T-cell (primary cell): ENCODE measurements at regions not wholly inside any gene's neighbourhood (a gene's known extent, or its start where the extent isn't known, plus 50 kb on each side); places are given as distances from the start of the nearest gene placed in this dataset.

Experiments
- ATAC-seq, 4 experiments: fragments of 200-7000 bp in 3 of 4; fragments of 150-1000 bp in 1 of 4; cut with Tn5 transposase; replicated peaks in 1 of 4; 1 replicate in 3 of 4; 2 replicates in 1 of 4; pipeline ENCODE4 v1.10.0; 2021; ENCODE audit warnings: moderate library complexity in 3 of 4, mild to moderate bottlenecking in 2 of 4, moderate number of reproducible peaks in 1 of 4
- CTCF ChIA-PET, 2 donors: fragments of 300-600 bp; sonication (Branson Sonifier 250); formaldehyde crosslinking; loops; one replicate each; lab custom pipeline; 2022; ENCODE audit warnings: antibody characterized with exemption in 2 of 2; lab: Charles Lee
- POLR2A ChIA-PET, 2 donors: fragments of 300-600 bp; sonication (Branson Sonifier 250); formaldehyde crosslinking; loops; one replicate each; lab custom pipeline; 2022; ENCODE audit warnings: antibody characterized with exemption in 2 of 2; lab: Charles Lee
- DNase-seq, 35 experiments: peaks; one replicate each; pipeline versions ENCODE4 v3.0.0 to v3.0.0-alpha.2; 2013 to 2023
- H3K27ac ChIP-seq: one replicate; pipeline ENCODE4 v1.5.1; 2013; ENCODE audit warnings: low read length
- H3K27me3 ChIP-seq, 2 experiments: replicated peaks in 1 of 2; 1 replicate in 1 of 2; 2 replicates in 1 of 2; pipeline versions ENCODE4 v1.6.1 to v1.7.0; 2013; ENCODE audit warnings: low read length in 1 of 2, mixed read lengths in 1 of 2; ENCODE audit not compliant: control insufficient read depth in 2 of 2, insufficient read depth in 2 of 2; ENCODE audit errors: extremely low read depth in 1 of 2
- H3K36me3 ChIP-seq, 2 donors: 1 replicate in 1 of 2; 2 replicates in 1 of 2; pipeline versions ENCODE4 v1.6.1 to v1.7.0; 2013; ENCODE audit warnings: low read length in 1 of 2; ENCODE audit not compliant: control insufficient read depth in 2 of 2, insufficient read depth in 1 of 2; ENCODE audit errors: extremely low read depth in 1 of 2
- H3K4me1 ChIP-seq, 2 experiments: 1 replicate in 1 of 2; 2 replicates in 1 of 2; pipeline versions ENCODE4 v1.6.1 to v1.7.0; 2013; ENCODE audit warnings: low read length in 2 of 2, mixed read lengths in 1 of 2; ENCODE audit not compliant: insufficient read depth in 2 of 2, control insufficient read depth in 1 of 2; ENCODE audit errors: extremely low read depth in 1 of 2
- H3K4me3 ChIP-seq, 2 donors: 1 replicate in 1 of 2; 2 replicates in 1 of 2; pipeline versions ENCODE4 v1.5.1 to v1.7.0; 2013; ENCODE audit warnings: mild to moderate bottlenecking in 2 of 2, low read length in 1 of 2, moderate library complexity in 1 of 2; ENCODE audit not compliant: control insufficient read depth in 1 of 2; ENCODE audit errors: extremely low read depth in 1 of 2
- H3K9me3 ChIP-seq: 2 replicates; pipeline ENCODE4 v1.7.0; 2013
- H3K27ac Mint-ChIP-seq, 2 donors: one replicate each; pipeline ENCODE4 v1.8.0; 2020 to 2021; ENCODE audit warnings: mild to moderate bottlenecking in 2 of 2, mixed read lengths in 2 of 2
- H3K27me3 Mint-ChIP-seq, 2 donors: one replicate each; pipeline ENCODE4 v1.8.0; 2021 to 2022; ENCODE audit warnings: mixed read lengths in 2 of 2
- H3K36me3 Mint-ChIP-seq: one replicate; pipeline ENCODE4 v1.8.0; 2021; ENCODE audit warnings: mixed read lengths
- H3K4me1 Mint-ChIP-seq, 3 donors: one replicate each; pipeline ENCODE4 v1.8.0; 2020 to 2022; ENCODE audit warnings: mixed read lengths in 3 of 3, mild to moderate bottlenecking in 1 of 3
- H3K4me3 Mint-ChIP-seq, 3 donors: one replicate each; pipeline ENCODE4 v1.8.0; 2020 to 2022; ENCODE audit warnings: mild to moderate bottlenecking in 3 of 3, mixed read lengths in 3 of 3, moderate library complexity in 3 of 3
- H3K9me3 Mint-ChIP-seq, 3 donors: one replicate each; pipeline ENCODE4 v1.8.0; 2020 to 2022; ENCODE audit warnings: mixed read lengths in 3 of 3
- WGBS: methylation state at CpG from one replicate; pipeline ENCODE4 v1.1.5; 2013; ENCODE audit warnings: missing lambda C conversion rate; ENCODE audit not compliant: insufficient coverage; 5-methylcytosine and 5-hydroxymethylcytosine counted together

GRCh38 chr10:83193026-83193425 lies 946.3 kb upstream of the GHITM start:
- CTCF ChIA-PET: no interaction called here
- Mint-ChIP-seq H3K27me3 (no peaks in the 10 kb centered on the region), H3K36me3 (no peaks in the 10 kb centered on the region), H3K4me3 (no peak overlapping the region), H3K27ac (no peak overlapping the region), H3K4me1 (no peaks in the 10 kb centered on the region), H3K9me3 (peaks cover 0 to 7% (median under 1%) of the 10 kb centered on the region in 3 donors)
- Histone ChIP-seq H3K27me3 (no peaks in the 10 kb centered on the region), H3K27ac (no peak overlapping the region), H3K9me3 (no peaks in the 10 kb centered on the region), H3K4me3 (no peak overlapping the region), H3K4me1 (no peaks in the 10 kb centered on the region), H3K36me3 (no peaks in the 10 kb centered on the region)
- POLR2A ChIA-PET: no interaction called here
- no peak for ATAC-seq
- no CpG with 5 or more reads among the region's 4 CpGs for WGBS
- DNase-seq: no peak

GRCh38 chr10:83195021-83195420 lies 944.3 kb upstream of the GHITM start:
- no peaks in the 10 kb centered on the region for H3K27me3 ChIP-seq
- H3K27ac ChIP-seq: no peak overlapping the region
- Mint-ChIP-seq H3K4me3 (no peak overlapping the region), H3K27ac (no peak overlapping the region), H3K27me3 (no peaks in the 10 kb centered on the region), H3K36me3 (no peaks in the 10 kb centered on the region), H3K4me1 (no peaks in the 10 kb centered on the region), H3K9me3 (peaks cover 0 to 7% (median 4%) of the 10 kb centered on the region in 3 donors)
- H3K36me3 ChIP-seq: no peaks in the 10 kb centered on the region
- H3K4me3 ChIP-seq: no peak overlapping the region
- ATAC-seq (no peak), DNase-seq (no peak)
- no peaks in the 10 kb centered on the region for H3K9me3 ChIP-seq
- CTCF ChIA-PET: no interaction called here
- POLR2A ChIA-PET: no interaction called here
- WGBS: no CpG with 5 or more reads among the region's 3 CpGs
- H3K4me1 ChIP-seq: no peaks in the 10 kb centered on the region

GRCh38 chr10:83199374-83199773 lies 939.9 kb upstream of the GHITM start:
- no peaks in the 10 kb centered on the region for H3K27me3 ChIP-seq
- DNase-seq (no peak), ATAC-seq (no peak)
- H3K9me3 Mint-ChIP-seq: peaks cover 3 to 12% (median 8%) of the 10 kb centered on the region in 3 donors
- H3K4me1 ChIP-seq: no peaks in the 10 kb centered on the region
- ChIA-PET POLR2A (no interaction called here), CTCF (no interaction called here)
- H3K27ac ChIP-seq: no peak overlapping the region
- H3K9me3 ChIP-seq: no peaks in the 10 kb centered on the region
- H3K27ac Mint-ChIP-seq: no peak overlapping the region
- no CpG with 5 or more reads among the region's 1 CpG for WGBS
- H3K36me3 Mint-ChIP-seq: no peaks in the 10 kb centered on the region
- no peak overlapping the region for H3K4me3 Mint-ChIP-seq
- no peaks in the 10 kb centered on the region for H3K36me3 ChIP-seq
- no peaks in the 10 kb centered on the region for H3K4me1 Mint-ChIP-seq
- H3K27me3 Mint-ChIP-seq: no peaks in the 10 kb centered on the region
- H3K4me3 ChIP-seq: no peak overlapping the region

- Mint-ChIP-seq H3K4me1 (no peaks in the 10 kb centered on the region), H3K36me3 (no peaks in the 10 kb centered on the region), H3K27ac (no peak overlapping the region), H3K27me3 (no peaks in the 10 kb centered on the region), H3K4me3 (no peak overlapping the region), H3K9me3 (peaks cover 4 to 16% (median 5%) of the 10 kb centered on the region in 3 donors)
- H3K4me3 ChIP-seq: no peak overlapping the region
- CTCF ChIA-PET: no interaction called here
- H3K9me3 ChIP-seq: no peaks in the 10 kb centered on the region
- WGBS: no CpG with 5 or more reads among the region's 2 CpGs
- H3K36me3 ChIP-seq: no peaks in the 10 kb centered on the region
- DNase-seq (no peak), ATAC-seq (no peak)
- no peaks in the 10 kb centered on the region for H3K27me3 ChIP-seq
- no peak overlapping the region for H3K27ac ChIP-seq
- no peaks in the 10 kb centered on the region for H3K4me1 ChIP-seq
- POLR2A ChIA-PET: no interaction called here
These were observed 933.4 kb upstream of the GHITM start for GRCh38 chr10:83205861-83206260.

- Mint-ChIP-seq H3K4me1 (no peaks in the 10 kb centered on the region), H3K27me3 (no peaks in the 10 kb centered on the region), H3K4me3 (no peak overlapping the region), H3K36me3 (no peaks in the 10 kb centered on the region), H3K9me3 (peaks cover 0 to 10% (median 4%) of the 10 kb centered on the region in 3 donors), H3K27ac (no peak overlapping the region)
- no peak overlapping the region for H3K27ac ChIP-seq
- ChIA-PET CTCF (no interaction called here), POLR2A (no interaction called here)
- H3K9me3 ChIP-seq: no peaks in the 10 kb centered on the region
- ATAC-seq: no peak
- H3K27me3 ChIP-seq: no peaks in the 10 kb centered on the region
- 75% methylated on average over 2 of the region's 3 CpGs for WGBS
- H3K4me1 ChIP-seq: no peaks in the 10 kb centered on the region
- DNase-seq: no peak
- H3K4me3 ChIP-seq: no peak overlapping the region
- no peaks in the 10 kb centered on the region for H3K36me3 ChIP-seq
These were observed 926.5 kb upstream of the GHITM start for GRCh38 chr10:83212632-83213334.

GRCh38 chr10:83214136-83214535 lies 925.2 kb upstream of the GHITM start:
- Histone ChIP-seq H3K4me1 (no peaks in the 10 kb centered on the region), H3K4me3 (no peak overlapping the region), H3K9me3 (no peaks in the 10 kb centered on the region), H3K27me3 (no peaks in the 10 kb centered on the region), H3K27ac (no peak overlapping the region), H3K36me3 (no peaks in the 10 kb centered on the region)
- Mint-ChIP-seq H3K27me3 (no peaks in the 10 kb centered on the region), H3K9me3 (peaks cover 0 to 15% (median 6%) of the 10 kb centered on the region in 3 donors), H3K27ac (no peak overlapping the region), H3K36me3 (no peaks in the 10 kb centered on the region), H3K4me3 (no peak overlapping the region), H3K4me1 (no peaks in the 10 kb centered on the region)
- ATAC-seq (no peak), DNase-seq (no peak)
- 100% methylated on average over 1 of the region's 5 CpGs for WGBS
- POLR2A ChIA-PET: no interaction called here
- CTCF ChIA-PET: no interaction called here

GRCh38 chr10:83218205-83218604 lies 921.1 kb upstream of the GHITM start:
- no peaks in the 10 kb centered on the region for H3K27me3 Mint-ChIP-seq
- no peak overlapping the region for H3K4me3 Mint-ChIP-seq
- no peaks in the 10 kb centered on the region for H3K36me3 Mint-ChIP-seq

More at GRCh38 chr10:83218205-83218604, 921.1 kb upstream of the GHITM start:
- H3K27ac Mint-ChIP-seq: no peak overlapping the region
- POLR2A ChIA-PET: no interaction called here
- DNase-seq (no peak), ATAC-seq (no peak)
- no peak overlapping the region for H3K4me3 ChIP-seq
- no peaks in the 10 kb centered on the region for H3K4me1 Mint-ChIP-seq
- H3K9me3 ChIP-seq: no peaks in the 10 kb centered on the region
- H3K27ac ChIP-seq: no peak overlapping the region
- 86% methylated on average over 5 of the region's 5 CpGs for WGBS
- CTCF ChIA-PET: no interaction called here
- H3K36me3 ChIP-seq: no peaks in the 10 kb centered on the region
- H3K9me3 Mint-ChIP-seq: peaks cover 4 to 21% (median 14%) of the 10 kb centered on the region in 3 donors
- no peaks in the 10 kb centered on the region for H3K27me3 ChIP-seq
- H3K4me1 ChIP-seq: no peaks in the 10 kb centered on the region
